Activated naive CD4-positive, alpha-beta T cell treated with anti-CD3 and anti-CD28 coated beads, Interleukin-2, amount 50 U/mL, for 72 hours (primary cell): ENCODE measurements at regions not wholly inside any gene's neighbourhood (a gene's known extent, or its start where the extent isn't known, plus 50 kb on each side); places are given as distances from the start of the nearest gene placed in this dataset.

ENCODE experiments used
- ATAC-seq, 2 donors: fragments of 150-1000 bp; cut with Tn5 transposase; 2 replicates each; pipeline ENCODE4 v1.10.0; 2021; ENCODE audit warnings: mild to moderate bottlenecking in 2 of 2, moderate library complexity in 2 of 2
- DNase-seq, 2 donors: peaks; one replicate each; pipeline ENCODE4 v3.0.0; 2021 to 2022; ENCODE audit warnings: low spot score in 2 of 2
- H3K27ac Mint-ChIP-seq, 2 donors: one replicate each; pipeline ENCODE4 v1.8.0; 2022; ENCODE audit warnings: mild to moderate bottlenecking in 2 of 2, mixed read lengths in 2 of 2
- H3K36me3 Mint-ChIP-seq, 2 donors: one replicate each; pipeline ENCODE4 v1.8.0; 2022; ENCODE audit warnings: mixed read lengths in 2 of 2
- H3K9me3 Mint-ChIP-seq, 2 donors: one replicate each; pipeline ENCODE4 v1.8.0; 2022; ENCODE audit warnings: mixed read lengths in 2 of 2

GRCh38 chr12:4852911-4853310 lies 56.8 kb upstream of the KCNA1 start:
- peak overlapping the region in 1 of 2 donors; percentile 29 for H3K27ac Mint-ChIP-seq
- H3K9me3 Mint-ChIP-seq = no peaks in the 10 kb centered on the region
- DNase-seq (no peak), ATAC-seq (no peak)
- H3K36me3 Mint-ChIP-seq = no peaks in the 10 kb centered on the region

- DNase-seq (peak in 1 of 2 donors; percentile 57), ATAC-seq (peak; percentile 73 to 76)
- Mint-ChIP-seq H3K36me3 (no peaks in the 10 kb centered on the region), H3K9me3 (no peaks in the 10 kb centered on the region), H3K27ac (no peak overlapping the region)
Measured at GRCh38 chr12:4855121-4855924, 54.4 kb upstream of the KCNA1 start.

- H3K27ac Mint-ChIP-seq = no peak overlapping the region
- no peaks in the 10 kb centered on the region for H3K9me3 Mint-ChIP-seq
- no peaks in the 10 kb centered on the region for H3K36me3 Mint-ChIP-seq
- ATAC-seq (no peak), DNase-seq (no peak)
Measured at GRCh38 chr12:4856596-4856995, 53.1 kb upstream of the KCNA1 start.

GRCh38 chr12:4857472-4858291 lies 52.0 kb upstream of the KCNA1 start:
- ATAC-seq (peak; percentile 77 to 87), DNase-seq (peak; percentile 63 to 82)
- no peaks in the 10 kb centered on the region for H3K36me3 Mint-ChIP-seq
- H3K9me3 Mint-ChIP-seq = no peaks in the 10 kb centered on the region
- no peak overlapping the region for H3K27ac Mint-ChIP-seq

GRCh38 chr12:4858386-4858785 lies 51.3 kb upstream of the KCNA1 start:
- ATAC-seq = no peak
- H3K27ac Mint-ChIP-seq = no peak overlapping the region
- H3K9me3 Mint-ChIP-seq = no peaks in the 10 kb centered on the region
- H3K36me3 Mint-ChIP-seq = no peaks in the 10 kb centered on the region
- DNase-seq = no peak

GRCh38 chr12:4859478-4860210 lies 50.1 kb upstream of the KCNA1 start:
- ATAC-seq (no peak), DNase-seq (no peak)
- no peaks in the 10 kb centered on the region for H3K36me3 Mint-ChIP-seq
- H3K27ac Mint-ChIP-seq = no peak overlapping the region
- no peaks in the 10 kb centered on the region for H3K9me3 Mint-ChIP-seq
